Body of pancreas (tissue), 4 donors: ENCODE measurements at regions not wholly inside any gene's neighbourhood (a gene's known extent, or its start where the extent isn't known, plus 50 kb on each side); places are given as distances from the start of the nearest gene placed in this dataset.

Experiments
- CTCF ChIP-seq, 7 experiments: fragments of 450-650 bp in 4 of 7; fragments of 200-600 bp in 3 of 7; sonication (generic) in 3 of 7; IDR thresholded peaks; one replicate each; pipeline ENCODE4 v1.5.1; 2016 to 2019; ENCODE audit warnings: antibody characterized with exemption in 7 of 7
- POLR2A ChIP-seq, 3 donors: fragments of 450-650 bp; IDR thresholded peaks; one replicate each; pipeline ENCODE4 v1.6.1; 2016; ENCODE audit warnings: antibody characterized with exemption in 3 of 3, mild to moderate bottlenecking in 2 of 3

DNA sequence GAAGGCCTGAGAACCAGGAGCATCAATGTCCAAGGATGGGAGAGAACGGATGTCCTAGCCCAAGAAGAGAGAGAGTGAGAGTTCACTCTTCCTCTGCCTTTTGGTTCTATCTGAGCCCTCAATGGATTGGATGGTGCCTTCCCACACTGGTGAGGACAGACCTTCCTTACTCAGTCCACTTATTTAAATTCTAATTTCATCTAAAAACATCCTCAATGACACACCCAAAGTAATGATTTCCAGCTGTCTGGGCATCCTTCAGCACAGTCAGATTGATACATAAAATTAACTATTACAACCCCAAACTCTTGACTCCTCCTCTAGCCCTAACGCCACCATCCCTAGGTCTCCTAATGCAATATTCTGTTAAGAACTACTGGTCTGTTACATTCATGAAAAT is 122.0 kb downstream of the GAS1 start:
- TF ChIP-seq CTCF (IDR thresholded peaks at IDR 0.05) (no peak), POLR2A (IDR thresholded peaks at IDR 0.05) (no peak)
